ENCODE measurements at regions not wholly inside any gene's neighbourhood (a gene's known extent, or its start where the extent isn't known, plus 50 kb on each side); places are given as distances from the start of the nearest gene placed in this dataset.

- TF ChIP-seq TCF7L2 (IDR thresholded peaks at IDR 0.05; ENCODE audit: borderline replicate concordance, low read depth, low read length) (no peak), CTCF (tag by site-specific recombination; IDR thresholded peaks at IDR 0.05) (no peak), KLF17 (tag by site-specific recombination; IDR thresholded peaks at IDR 0.05) (no peak), YY1 (tag by site-specific recombination; IDR thresholded peaks at IDR 0.05) (no peak), ZSCAN18 (tag by site-specific recombination; IDR thresholded peaks at IDR 0.05) (no peak), ZEB2 (tag by site-specific recombination; IDR thresholded peaks at IDR 0.05) (no peak), ZBTB7A (tag by site-specific recombination; IDR thresholded peaks at IDR 0.05; ENCODE audit: low read depth) (no peak), ZNF26 (tag by site-specific recombination; IDR thresholded peaks at IDR 0.05) (no peak), ZNF501 (tag by site-specific recombination; IDR thresholded peaks at IDR 0.05) (no peak), BCL11A (tag by site-specific recombination; IDR thresholded peaks at IDR 0.05; ENCODE audit: low read depth) (no peak)
Measured at GRCh38 chr4:152103181-152103901, 342.5 kb upstream of the GATB start.
